ENCODE measurements at regions not wholly inside any gene's neighbourhood (a gene's known extent, or its start where the extent isn't known, plus 50 kb on each side); places are given as distances from the start of the nearest gene placed in this dataset.

DNA sequence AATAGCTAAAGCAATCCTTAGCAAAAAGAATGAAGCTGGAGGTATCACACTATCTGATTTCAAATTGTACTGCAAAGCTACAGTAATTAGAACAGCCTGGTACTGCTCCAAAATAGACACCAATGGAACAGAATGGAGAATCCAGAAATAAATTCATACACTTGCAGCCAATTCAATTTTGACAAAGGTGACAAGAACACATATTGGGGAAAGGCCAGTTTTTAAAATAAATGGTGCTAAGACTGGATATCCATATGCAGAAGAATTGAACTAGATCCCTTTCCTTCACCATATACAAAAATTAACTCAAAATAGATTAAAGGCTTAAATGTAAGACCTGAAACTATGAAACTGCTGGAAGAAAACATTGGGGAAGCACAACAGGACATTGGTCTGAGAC lies 748.5 kb downstream of the DNAJB9 start:
- H3K9ac ChIP-seq (ENCODE audit: insufficient read length, low read depth), result no peak overlapping the region
- H3K36me3 ChIP-seq (ENCODE audit: insufficient read depth, insufficient read length, low read length), result no peaks in the 10 kb centered on the region
- H3K4me3 ChIP-seq (ENCODE audit: insufficient read length, low read depth), result no peak overlapping the region
- no peaks in the 10 kb centered on the region for H3K4me1 ChIP-seq (ENCODE audit: insufficient read depth, insufficient read length)
- TF ChIP-seq SUZ12 (IDR thresholded peaks at IDR 0.05; ENCODE audit: extremely low read depth, insufficient read depth, insufficient read length) (no peak), YY1 (IDR thresholded peaks at IDR 0.05; ENCODE audit: insufficient read depth, insufficient read length) (no peak), ZNF274 (IDR thresholded peaks at IDR 0.05; ENCODE audit: low read depth, low read length) (no peak)
- H3K27me3 ChIP-seq (ENCODE audit: insufficient read depth, insufficient read length), result no peaks in the 10 kb centered on the region
- DNase-seq (ENCODE audit: low read depth, low spot score), result no peak
- no peaks in the 10 kb centered on the region for H3K9me3 ChIP-seq (ENCODE audit: insufficient read depth, low read length)

DNA sequence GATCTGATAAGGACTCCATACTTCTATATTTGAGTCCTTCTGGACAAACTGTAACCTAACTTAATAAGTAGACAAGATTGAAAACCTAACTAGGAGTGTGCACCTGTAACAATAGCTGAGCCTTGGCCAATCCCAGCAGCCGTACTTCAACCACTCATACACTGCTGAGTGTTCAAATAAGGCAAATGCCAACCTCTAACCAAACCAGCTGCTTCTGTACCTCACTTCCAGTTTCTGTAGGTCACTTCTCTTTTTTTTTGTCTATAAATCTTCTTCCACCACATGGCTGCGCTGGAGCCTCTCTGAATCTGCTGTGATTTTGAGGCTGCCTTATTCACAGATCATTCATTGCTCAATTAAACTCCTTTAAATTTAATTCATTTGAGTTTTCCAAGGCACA lies 753.2 kb downstream of the DNAJB9 start:
- H3K9ac ChIP-seq (ENCODE audit: insufficient read length, low read depth), result no peak overlapping the region
- DNase-seq (ENCODE audit: low read depth, low spot score), result no peak
- TF ChIP-seq SUZ12 (IDR thresholded peaks at IDR 0.05; ENCODE audit: extremely low read depth, insufficient read depth, insufficient read length), result no peak
- no peak for TF ChIP-seq YY1 (IDR thresholded peaks at IDR 0.05; ENCODE audit: insufficient read depth, insufficient read length)
- no peak for TF ChIP-seq ZNF274 (IDR thresholded peaks at IDR 0.05; ENCODE audit: low read depth, low read length)
- H3K36me3 ChIP-seq (ENCODE audit: insufficient read depth, insufficient read length, low read length), result no peaks in the 10 kb centered on the region
- no peaks in the 10 kb centered on the region for H3K27me3 ChIP-seq (ENCODE audit: insufficient read depth, insufficient read length)
- H3K4me1 ChIP-seq (ENCODE audit: insufficient read depth, insufficient read length), result no peaks in the 10 kb centered on the region
- no peaks in the 10 kb centered on the region for H3K9me3 ChIP-seq (ENCODE audit: insufficient read depth, low read length)
- H3K4me3 ChIP-seq (ENCODE audit: insufficient read length, low read depth), result no peak overlapping the region

DNA sequence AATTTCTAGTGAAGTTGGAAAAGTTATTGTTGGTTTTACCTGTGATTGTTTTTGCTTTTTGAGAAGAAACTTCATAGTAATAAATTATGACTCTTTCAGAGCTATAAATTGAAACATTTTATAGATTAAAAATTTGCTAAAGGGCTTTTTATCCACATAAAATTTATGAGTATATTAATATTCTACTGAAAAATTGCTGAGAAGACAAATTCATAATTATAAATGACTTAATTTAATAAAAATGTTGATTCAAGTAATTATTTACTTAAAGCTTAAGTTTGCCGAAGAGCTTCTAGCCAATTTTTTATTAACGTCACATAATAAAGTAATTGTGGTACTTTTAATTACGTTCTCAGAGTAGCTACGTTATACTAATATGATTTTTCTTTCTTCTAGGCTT lies 761.7 kb downstream of the DNAJB9 start:
- no peak for DNase-seq (ENCODE audit: low read depth, low spot score)
- TF ChIP-seq SUZ12 (IDR thresholded peaks at IDR 0.05; ENCODE audit: extremely low read depth, insufficient read depth, insufficient read length) (no peak), YY1 (IDR thresholded peaks at IDR 0.05; ENCODE audit: insufficient read depth, insufficient read length) (no peak)

DNA sequence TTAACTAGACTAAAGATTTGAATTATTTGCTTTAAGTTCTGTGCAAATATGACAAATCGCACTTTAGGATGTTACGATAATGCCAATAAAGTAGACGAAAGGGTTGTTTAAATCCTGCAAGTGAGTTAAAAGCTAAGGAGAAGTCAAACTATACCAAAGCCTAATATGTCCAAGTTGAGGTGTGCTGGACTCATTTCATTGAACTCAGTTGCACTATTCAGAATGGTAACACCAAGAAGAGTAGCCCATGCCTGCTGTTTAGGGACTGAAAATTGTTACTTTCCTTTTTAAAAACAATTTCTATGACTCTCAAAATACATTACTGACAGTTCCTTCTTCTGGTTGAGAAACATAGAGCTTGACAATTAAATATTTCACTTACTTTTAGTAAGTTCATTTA lies 766.3 kb downstream of the DNAJB9 start:
- H3K9me3 ChIP-seq (ENCODE audit: insufficient read depth, low read length), result no peaks in the 10 kb centered on the region
- no peak overlapping the region for H3K4me3 ChIP-seq (ENCODE audit: insufficient read length, low read depth)
- H3K27me3 ChIP-seq (ENCODE audit: insufficient read depth, insufficient read length), result no peaks in the 10 kb centered on the region
- no peak for DNase-seq (ENCODE audit: low read depth, low spot score)
- H3K36me3 ChIP-seq (ENCODE audit: insufficient read depth, insufficient read length, low read length), result no peaks in the 10 kb centered on the region
- H3K9ac ChIP-seq (ENCODE audit: insufficient read length, low read depth), result no peak overlapping the region
- TF ChIP-seq SUZ12 (IDR thresholded peaks at IDR 0.05; ENCODE audit: extremely low read depth, insufficient read depth, insufficient read length), result no peak
- TF ChIP-seq ZNF274 (IDR thresholded peaks at IDR 0.05; ENCODE audit: low read depth, low read length), result no peak
- no peak for TF ChIP-seq YY1 (IDR thresholded peaks at IDR 0.05; ENCODE audit: insufficient read depth, insufficient read length)
- no peaks in the 10 kb centered on the region for H3K4me1 ChIP-seq (ENCODE audit: insufficient read depth, insufficient read length)

More for the DNA sequence above, 761.7 kb downstream of the DNAJB9 start:
- Histone ChIP-seq H3K27me3 (ENCODE audit: insufficient read depth, insufficient read length) (no peaks in the 10 kb centered on the region), H3K4me1 (ENCODE audit: insufficient read depth, insufficient read length) (no peaks in the 10 kb centered on the region), H3K9me3 (ENCODE audit: insufficient read depth, low read length) (no peaks in the 10 kb centered on the region), H3K36me3 (ENCODE audit: insufficient read depth, insufficient read length, low read length) (no peaks in the 10 kb centered on the region), H3K4me3 (ENCODE audit: insufficient read length, low read depth) (no peak overlapping the region), H3K9ac (ENCODE audit: insufficient read length, low read depth) (no peak overlapping the region)

DNA sequence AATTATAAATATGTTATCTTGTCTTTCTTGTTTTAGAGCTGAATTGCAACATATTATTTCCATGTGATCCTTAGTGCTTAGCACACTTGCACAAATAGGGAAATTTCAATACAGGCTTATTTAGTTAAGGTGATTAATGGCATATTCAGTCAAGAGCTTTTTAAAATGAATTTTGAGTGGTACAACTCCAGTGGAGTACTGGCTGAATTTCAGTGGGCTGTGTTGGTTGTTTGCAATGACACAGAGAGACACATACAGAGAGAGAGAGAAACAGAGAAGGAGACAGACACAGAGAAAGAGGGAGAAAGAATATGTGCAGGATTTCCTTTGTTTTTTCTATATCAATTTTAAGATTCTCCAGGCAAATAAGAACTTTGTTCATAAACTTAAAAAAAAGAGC lies 766.9 kb downstream of the DNAJB9 start:
- Histone ChIP-seq H3K9ac (ENCODE audit: insufficient read length, low read depth) (no peak overlapping the region), H3K27me3 (ENCODE audit: insufficient read depth, insufficient read length) (no peaks in the 10 kb centered on the region), H3K4me1 (ENCODE audit: insufficient read depth, insufficient read length) (no peaks in the 10 kb centered on the region), H3K4me3 (ENCODE audit: insufficient read length, low read depth) (no peak overlapping the region), H3K9me3 (ENCODE audit: insufficient read depth, low read length) (no peaks in the 10 kb centered on the region), H3K36me3 (ENCODE audit: insufficient read depth, insufficient read length, low read length) (no peaks in the 10 kb centered on the region)
- no peak for DNase-seq (ENCODE audit: low read depth, low spot score)
- TF ChIP-seq YY1 (IDR thresholded peaks at IDR 0.05; ENCODE audit: insufficient read depth, insufficient read length) (no peak), ZNF274 (IDR thresholded peaks at IDR 0.05; ENCODE audit: low read depth, low read length) (no peak), SUZ12 (IDR thresholded peaks at IDR 0.05; ENCODE audit: extremely low read depth, insufficient read depth, insufficient read length) (no peak)

DNA sequence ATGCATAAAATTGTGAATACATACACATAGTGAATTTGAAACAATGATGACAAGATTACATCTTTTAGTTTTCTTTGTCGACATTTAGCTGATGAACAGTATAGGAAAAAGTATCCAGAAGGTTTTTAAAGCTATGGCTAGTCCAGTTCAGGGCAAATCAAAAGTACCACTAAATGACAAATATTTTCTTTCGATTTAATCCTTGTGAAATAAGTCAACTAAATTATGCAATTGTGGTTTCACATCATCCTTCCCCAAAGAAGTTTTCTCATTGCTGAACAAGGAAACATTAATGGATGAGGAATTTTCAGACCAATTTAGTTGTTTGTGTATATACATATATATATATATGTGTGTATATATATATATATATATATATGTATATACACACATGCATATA lies 774.0 kb downstream of the DNAJB9 start:
- no peaks in the 10 kb centered on the region for H3K36me3 ChIP-seq (ENCODE audit: insufficient read depth, insufficient read length, low read length)
- H3K27me3 ChIP-seq (ENCODE audit: insufficient read depth, insufficient read length), result no peaks in the 10 kb centered on the region
- no peak overlapping the region for H3K9ac ChIP-seq (ENCODE audit: insufficient read length, low read depth)
- TF ChIP-seq ZNF274 (IDR thresholded peaks at IDR 0.05; ENCODE audit: low read depth, low read length) (no peak), SUZ12 (IDR thresholded peaks at IDR 0.05; ENCODE audit: extremely low read depth, insufficient read depth, insufficient read length) (no peak), YY1 (IDR thresholded peaks at IDR 0.05; ENCODE audit: insufficient read depth, insufficient read length) (no peak)
- no peak for DNase-seq (ENCODE audit: low read depth, low spot score)
- no peaks in the 10 kb centered on the region for H3K4me1 ChIP-seq (ENCODE audit: insufficient read depth, insufficient read length)
- H3K4me3 ChIP-seq (ENCODE audit: insufficient read length, low read depth), result no peak overlapping the region
- H3K9me3 ChIP-seq (ENCODE audit: insufficient read depth, low read length), result no peaks in the 10 kb centered on the region

DNA sequence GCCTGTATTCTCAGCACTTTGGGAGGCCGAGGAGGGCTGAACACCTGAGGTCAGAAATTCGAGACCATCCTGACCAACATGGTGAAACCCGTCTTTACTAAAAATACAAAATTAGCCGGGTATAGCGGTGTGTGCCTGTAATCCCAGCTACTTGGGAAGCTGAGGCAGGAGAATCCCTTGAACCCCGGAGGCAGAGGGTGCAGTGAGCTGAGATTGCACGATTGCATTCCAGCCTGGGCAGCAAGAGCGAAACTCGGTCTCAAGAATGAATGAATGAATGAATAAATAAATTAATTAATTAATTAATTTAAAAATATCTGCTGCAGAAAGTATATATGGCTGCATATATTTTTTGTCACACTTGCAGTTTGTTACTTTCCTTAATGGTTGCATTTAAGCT lies 781.8 kb downstream of the DNAJB9 start:
- Histone ChIP-seq H3K9ac (ENCODE audit: insufficient read length, low read depth) (no peak overlapping the region), H3K27me3 (ENCODE audit: insufficient read depth, insufficient read length) (no peaks in the 10 kb centered on the region), H3K4me1 (ENCODE audit: insufficient read depth, insufficient read length) (no peaks in the 10 kb centered on the region), H3K36me3 (ENCODE audit: insufficient read depth, insufficient read length, low read length) (no peaks in the 10 kb centered on the region), H3K9me3 (ENCODE audit: insufficient read depth, low read length) (no peaks in the 10 kb centered on the region), H3K4me3 (ENCODE audit: insufficient read length, low read depth) (no peak overlapping the region)
- TF ChIP-seq SUZ12 (IDR thresholded peaks at IDR 0.05; ENCODE audit: extremely low read depth, insufficient read depth, insufficient read length), result no peak
- no peak for TF ChIP-seq YY1 (IDR thresholded peaks at IDR 0.05; ENCODE audit: insufficient read depth, insufficient read length)
- no peak for TF ChIP-seq ZNF274 (IDR thresholded peaks at IDR 0.05; ENCODE audit: low read depth, low read length)
- no peak for DNase-seq (ENCODE audit: low read depth, low spot score)

DNA sequence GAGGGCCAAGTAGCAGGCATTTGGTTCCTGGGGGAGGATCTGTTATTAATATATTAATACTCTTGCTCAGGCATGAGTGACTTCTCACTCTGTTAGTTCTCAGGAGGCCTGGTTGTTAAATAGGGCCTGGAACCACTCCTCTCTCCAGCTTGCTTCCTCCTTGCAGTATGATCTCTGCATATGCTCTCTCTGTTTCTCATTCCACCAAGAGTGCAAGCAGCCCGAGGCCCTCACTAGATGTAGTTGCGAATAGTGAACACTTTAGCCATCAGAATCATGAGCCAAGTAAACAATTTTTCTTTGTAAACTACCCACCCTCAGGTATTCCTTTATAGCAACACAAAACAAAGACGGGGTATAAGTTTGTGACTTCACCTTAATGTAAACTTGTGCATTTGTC lies 784.3 kb downstream of the DNAJB9 start:
- Histone ChIP-seq H3K9ac (ENCODE audit: insufficient read length, low read depth) (no peak overlapping the region), H3K4me1 (ENCODE audit: insufficient read depth, insufficient read length) (no peaks in the 10 kb centered on the region), H3K36me3 (ENCODE audit: insufficient read depth, insufficient read length, low read length) (no peaks in the 10 kb centered on the region), H3K9me3 (ENCODE audit: insufficient read depth, low read length) (no peaks in the 10 kb centered on the region), H3K27me3 (ENCODE audit: insufficient read depth, insufficient read length) (no peaks in the 10 kb centered on the region), H3K4me3 (ENCODE audit: insufficient read length, low read depth) (no peak overlapping the region)
- TF ChIP-seq ZNF274 (IDR thresholded peaks at IDR 0.05; ENCODE audit: low read depth, low read length) (no peak), YY1 (IDR thresholded peaks at IDR 0.05; ENCODE audit: insufficient read depth, insufficient read length) (no peak), SUZ12 (IDR thresholded peaks at IDR 0.05; ENCODE audit: extremely low read depth, insufficient read depth, insufficient read length) (no peak)
- no peak for DNase-seq (ENCODE audit: low read depth, low spot score)
